Colon (tissue), 2 donors: ENCODE measurements at regions not wholly inside any gene's neighbourhood (a gene's known extent, or its start where the extent isn't known, plus 50 kb on each side); places are given as distances from the start of the nearest gene placed in this dataset.

Source experiments
- FAIRE-seq: peaks from 2 replicates; lab custom pipeline; 2012; peaks lifted over from hg19 to GRCh38; lab: Jason Lieb, UNC
- donor health status: control.
- donor health status: control.

- no peak for FAIRE-seq
These were observed 496.9 kb upstream of the CELF2 start for GRCh38 chr10:10520491-10521385.

DNA sequence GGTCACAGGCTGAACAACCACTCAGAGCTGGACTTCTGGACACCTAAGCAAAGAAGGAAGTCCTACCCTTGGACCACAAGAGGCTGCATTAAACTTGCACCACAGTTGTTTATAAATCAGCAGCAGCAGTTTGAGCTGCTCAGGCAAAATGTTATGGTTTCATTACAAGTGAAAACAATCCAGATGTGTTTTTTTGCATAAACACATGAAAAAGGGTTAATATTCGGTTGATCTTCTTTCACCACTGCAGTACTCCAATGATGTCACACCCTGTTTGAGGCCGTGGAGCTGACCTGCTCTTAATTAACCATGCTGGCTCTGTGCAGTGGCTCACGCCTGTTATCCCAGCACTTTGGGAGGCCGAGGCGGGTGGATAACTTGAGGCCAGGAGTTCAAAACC is 490.8 kb upstream of the CELF2 start:
- no peak for FAIRE-seq

- no peak for FAIRE-seq
These were observed 489.7 kb upstream of the CELF2 start for GRCh38 chr10:10527861-10528562.

DNA sequence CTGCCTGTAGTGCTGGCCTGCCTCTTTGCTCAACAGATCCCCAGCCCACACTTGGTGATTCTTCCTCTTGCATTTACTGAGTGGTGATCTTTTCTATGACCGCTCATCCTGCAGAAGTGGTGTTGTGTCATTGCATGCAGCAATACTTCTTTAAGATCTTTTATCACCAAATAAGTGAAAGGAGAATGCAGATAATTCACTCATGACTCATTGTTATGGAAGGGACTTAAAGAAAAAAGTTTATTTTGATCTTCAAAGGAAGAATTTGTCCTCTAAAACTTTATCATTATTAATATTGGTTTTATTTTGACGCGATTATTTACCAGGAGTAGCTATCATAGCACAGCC is 489.1 kb upstream of the CELF2 start:
- FAIRE-seq = no peak

GRCh38 chr10:10530313-10530712 is 487.4 kb upstream of the CELF2 start:
- no peak for FAIRE-seq

DNA sequence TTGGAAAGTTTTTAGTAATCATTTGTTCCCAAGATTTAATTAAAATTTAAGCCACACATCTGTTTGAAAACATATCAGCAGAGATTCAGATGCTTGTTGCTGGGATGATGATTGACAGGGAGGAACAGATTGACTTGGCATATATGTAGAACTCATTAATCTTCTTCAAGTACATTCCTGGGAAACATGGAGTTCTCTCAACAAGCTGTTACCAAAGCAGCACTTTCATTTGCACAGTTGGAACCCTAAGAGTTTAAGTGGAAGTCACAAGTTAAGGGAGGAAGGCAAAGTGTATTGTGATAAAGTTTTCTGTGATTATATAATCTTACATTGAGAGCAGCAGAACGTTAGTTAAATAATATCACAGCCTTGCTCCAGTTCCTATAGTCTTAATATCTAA is 485.4 kb upstream of the CELF2 start:
- FAIRE-seq = no peak

DNA sequence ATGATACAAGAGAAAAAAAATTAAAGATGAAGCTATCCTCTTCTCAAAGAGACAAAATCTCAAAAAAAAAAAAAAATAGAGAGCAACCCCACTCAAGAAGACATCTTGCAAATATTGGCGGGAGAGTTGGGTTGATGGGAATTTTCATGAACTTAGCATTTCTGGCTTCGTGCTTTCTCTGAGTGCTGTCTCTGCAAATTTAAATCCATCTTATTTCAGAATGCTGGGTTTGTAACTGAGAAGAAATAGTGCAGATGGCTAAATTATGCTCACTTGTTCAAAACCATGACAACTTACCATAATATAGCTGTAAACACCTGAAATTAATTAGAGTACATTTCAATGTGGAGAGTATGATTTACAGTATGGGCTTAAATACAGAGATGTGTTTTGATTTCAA is 484.8 kb upstream of the CELF2 start:
- FAIRE-seq = no peak

- FAIRE-seq = no peak
These were observed 484.2 kb upstream of the CELF2 start for GRCh38 chr10:10533437-10533836.

- FAIRE-seq = no peak
These were observed 479.3 kb upstream of the CELF2 start for GRCh38 chr10:10538326-10538725.

DNA sequence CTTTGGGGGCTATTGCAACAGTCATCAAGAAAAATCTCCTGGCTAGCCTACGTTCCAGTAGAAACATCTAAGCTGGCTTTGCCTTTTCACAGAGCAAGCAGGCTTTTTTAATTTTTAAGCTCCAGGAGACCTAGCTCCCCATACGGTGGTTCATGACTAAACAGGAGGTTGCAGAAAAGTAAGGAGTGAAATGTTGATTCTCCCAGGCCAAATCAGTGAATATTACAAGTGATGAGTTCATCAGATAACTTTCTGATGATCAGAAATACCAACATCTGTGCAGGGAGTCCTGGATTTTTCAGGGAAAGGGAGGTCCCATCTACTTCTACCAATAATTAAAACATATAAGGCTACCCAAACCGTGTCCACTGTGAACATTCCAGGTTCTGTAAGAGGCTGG is 477.3 kb upstream of the CELF2 start:
- no peak for FAIRE-seq

DNA sequence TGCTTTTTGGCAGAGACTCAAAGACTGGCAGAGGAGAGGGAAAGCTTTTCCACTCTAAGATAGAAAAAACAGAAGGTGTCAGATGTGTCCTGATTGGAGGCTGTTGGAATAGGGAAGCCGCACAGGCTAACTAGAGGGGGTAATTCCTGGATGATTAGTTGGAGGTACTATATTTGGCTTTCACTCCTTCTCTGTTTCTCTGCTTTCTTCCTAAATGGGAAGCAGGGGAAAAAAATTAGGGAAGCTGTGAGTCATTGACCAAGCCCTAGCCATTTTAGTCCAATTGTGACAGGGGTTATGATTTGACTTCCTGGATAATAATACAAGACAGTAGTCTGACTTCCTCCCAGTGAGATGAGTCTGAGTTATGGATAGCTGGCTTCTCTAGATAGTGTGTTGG is 475.2 kb upstream of the CELF2 start:
- no peak for FAIRE-seq

DNA sequence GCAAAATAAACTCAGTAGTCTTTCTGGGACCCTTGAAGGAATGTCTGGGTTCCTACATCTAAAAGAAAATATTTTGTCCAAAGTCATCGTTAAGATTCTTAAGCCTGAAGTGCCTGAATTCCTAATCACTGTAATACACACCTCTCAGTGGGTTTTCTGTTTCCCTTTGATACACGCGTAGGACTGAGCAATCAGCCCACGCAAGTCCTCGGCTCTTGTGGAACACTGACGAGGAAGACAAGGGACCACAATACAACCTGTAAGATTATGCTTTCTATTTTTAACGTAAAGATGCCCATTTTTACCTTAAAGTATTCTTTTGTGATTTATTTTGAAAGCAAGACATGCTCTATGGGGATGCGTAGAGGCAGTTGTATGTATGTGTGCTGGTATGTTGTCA is 472.8 kb upstream of the CELF2 start:
- FAIRE-seq = no peak

DNA sequence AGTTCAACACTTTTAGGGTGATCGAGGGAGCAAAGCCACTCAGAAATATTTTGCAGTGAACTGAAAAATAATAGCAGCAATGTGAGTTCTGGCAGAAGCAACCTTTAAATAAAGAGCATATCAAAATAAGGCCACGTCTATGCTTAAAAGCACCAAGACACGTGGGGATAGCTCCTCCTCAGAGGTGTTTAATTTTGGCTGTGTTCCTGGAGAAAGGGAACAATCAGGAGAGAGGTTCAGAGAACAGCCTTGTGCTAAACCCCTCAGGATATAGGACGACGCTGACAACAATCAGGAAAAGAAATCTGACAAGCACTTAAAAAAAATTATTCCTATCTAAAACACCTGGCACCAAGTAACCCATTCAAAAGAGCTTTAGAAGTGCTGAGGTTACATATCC is 471.9 kb upstream of the CELF2 start:
- no peak for FAIRE-seq

DNA sequence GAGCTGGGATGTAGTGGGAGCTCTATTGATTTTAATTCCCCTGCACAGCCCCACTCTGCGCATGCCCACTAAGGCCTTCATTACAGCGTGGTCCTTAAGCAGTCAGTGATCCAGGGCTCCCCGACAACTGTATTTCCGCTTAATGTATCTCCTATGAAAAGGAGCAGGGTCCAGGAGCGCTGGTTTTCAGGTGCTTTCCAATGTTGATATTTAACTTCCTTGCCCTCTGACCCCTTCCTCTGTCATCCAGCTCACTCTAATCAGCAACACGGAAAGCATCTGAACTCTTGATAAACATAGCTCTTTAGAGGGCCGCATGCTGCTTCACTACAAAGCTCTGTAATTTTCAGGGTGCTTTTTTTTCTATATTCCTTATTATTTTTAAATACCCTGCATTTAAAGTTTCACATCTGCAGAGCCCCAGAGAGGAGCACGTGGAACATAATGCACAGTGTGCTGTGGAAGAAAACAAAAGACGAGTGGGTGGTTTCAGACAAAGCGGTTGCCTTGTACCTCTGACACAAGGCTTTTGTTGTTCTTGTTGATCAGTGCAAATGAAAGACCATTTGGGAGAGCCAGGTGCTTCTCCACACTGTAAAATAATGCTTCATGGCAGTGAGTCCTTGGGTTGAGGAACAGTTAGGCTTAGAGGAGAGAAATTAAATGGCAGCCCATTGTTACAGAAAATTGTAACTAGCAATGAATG is 465.9 kb upstream of the CELF2 start:
- FAIRE-seq = no peak

GRCh38 chr10:10552948-10553347 is 464.7 kb upstream of the CELF2 start:
- no peak for FAIRE-seq

DNA sequence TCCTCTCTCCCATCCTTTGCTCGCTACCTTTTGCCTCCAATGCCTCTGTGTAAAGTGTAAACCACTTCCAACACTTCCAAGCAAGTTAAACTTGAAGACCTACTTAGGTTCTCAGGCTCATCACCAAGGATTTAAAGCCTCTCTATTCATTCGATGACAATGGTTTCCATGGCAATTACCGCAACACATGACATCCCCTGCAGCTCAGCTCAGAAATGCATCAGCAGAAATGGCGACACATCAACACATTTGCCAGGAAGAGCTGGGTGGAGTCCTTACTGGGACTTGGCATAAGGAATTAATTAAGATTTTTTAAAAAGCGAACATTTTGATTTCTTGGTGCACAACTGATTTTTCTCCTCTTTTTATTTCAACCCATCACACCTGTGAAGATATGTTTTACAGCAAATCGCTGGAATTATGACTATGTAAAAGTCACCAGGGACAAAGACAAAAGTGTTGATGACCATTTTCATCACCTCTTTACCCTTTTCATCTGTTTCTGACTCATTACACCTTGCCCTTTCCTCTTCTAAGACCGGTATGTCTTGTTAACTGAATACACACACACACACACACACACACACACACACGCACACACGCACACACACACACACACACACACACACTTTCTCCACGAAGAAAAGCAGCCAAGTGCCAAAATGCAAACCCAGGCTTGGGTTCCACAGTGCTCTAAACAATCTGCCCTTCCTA is 453.4 kb upstream of the CELF2 start:
- no peak for FAIRE-seq

GRCh38 chr10:10576937-10577336 is 440.7 kb upstream of the CELF2 start:
- FAIRE-seq = no peak

DNA sequence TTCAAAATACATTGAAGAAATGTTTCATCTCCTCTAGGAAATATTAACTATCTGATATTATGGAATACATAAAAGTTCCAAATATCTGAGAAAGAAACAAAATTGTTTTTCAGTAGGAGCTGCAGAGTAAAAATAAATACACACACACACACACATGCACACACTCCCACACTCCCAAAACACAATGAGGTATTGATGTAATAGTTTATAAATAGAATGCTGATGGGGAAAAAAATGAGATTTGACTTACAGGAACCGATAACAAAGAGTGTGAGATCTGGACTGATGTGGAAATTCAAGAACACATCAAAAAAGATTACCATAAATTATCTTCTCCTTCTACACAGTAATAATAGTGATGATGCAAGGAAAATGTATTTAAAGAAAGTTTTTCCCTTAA is 438.0 kb upstream of the CELF2 start:
- FAIRE-seq = no peak

- FAIRE-seq = no peak
These were observed 433.5 kb upstream of the CELF2 start for GRCh38 chr10:10584161-10584560.

DNA sequence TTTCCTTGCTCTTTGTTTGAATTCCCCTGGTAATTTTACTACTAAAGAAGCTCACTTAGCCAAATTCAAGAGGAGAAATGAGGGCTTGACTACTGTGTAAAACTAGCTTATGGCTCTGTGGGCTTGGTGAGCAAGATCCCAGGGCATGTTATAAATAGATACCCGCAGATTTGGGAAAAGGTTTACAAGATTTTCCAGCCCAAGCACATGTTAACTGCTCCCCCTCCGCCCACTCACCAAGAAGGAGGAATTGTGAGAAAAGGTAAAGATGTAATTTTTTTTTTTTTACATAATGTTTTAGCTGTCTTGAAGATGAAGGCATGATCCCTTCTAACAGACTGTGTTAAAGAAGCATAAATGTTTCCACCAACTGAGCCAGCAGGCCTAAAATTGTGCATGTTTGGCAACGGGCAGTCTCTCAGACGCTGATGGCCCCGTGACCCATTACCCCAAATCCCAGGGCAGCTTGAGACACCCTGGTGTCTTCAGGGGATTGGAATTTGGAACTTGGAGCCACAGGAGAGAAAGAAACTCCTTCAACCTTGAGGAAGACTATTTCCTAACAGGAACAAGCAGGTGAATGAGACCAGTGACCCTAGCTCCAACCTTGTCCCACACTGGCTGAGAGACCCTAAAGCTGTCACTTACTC is 429.8 kb upstream of the CELF2 start:
- FAIRE-seq = no peak

GRCh38 chr10:10589540-10590303 is 427.9 kb upstream of the CELF2 start:
- FAIRE-seq = no peak
